ENCODE measurements at regions not wholly inside any gene's neighbourhood (a gene's known extent, or its start where the extent isn't known, plus 50 kb on each side); places are given as distances from the start of the nearest gene placed in this dataset.

DNA sequence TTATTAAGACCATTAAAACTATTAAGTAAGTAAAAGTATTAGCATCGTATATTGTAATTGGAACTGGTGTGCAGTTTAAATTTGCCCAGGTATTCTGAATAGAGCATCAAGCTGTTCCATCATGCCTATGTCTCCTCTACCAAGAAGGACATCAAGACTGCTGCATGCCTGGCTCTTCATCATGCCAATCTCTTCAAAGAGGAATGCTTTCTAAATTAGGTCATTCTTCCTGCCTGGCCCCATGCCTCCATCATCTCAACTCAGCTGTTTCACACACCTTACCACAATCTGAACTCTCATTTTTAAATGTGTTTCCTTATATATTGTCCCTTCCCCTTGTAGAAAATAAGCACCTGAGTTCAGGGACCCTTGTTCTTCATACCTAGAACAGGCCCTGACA lies 270.5 kb upstream of the PPARGC1A start:
- Histone ChIP-seq H2AFZ (ENCODE audit: low read length) (no peak overlapping the region), H3K27ac (ENCODE audit: low read depth, low read length) (no peak overlapping the region), H4K91ac (replicated peaks; ENCODE audit: insufficient read length, low read length) (no peak overlapping the region), H3K56ac (replicated peaks; ENCODE audit: insufficient read length, low read depth, low read length) (no peak overlapping the region), H3K36me3 (ENCODE audit: control insufficient read depth in 2 of 4, insufficient read depth in 4 of 4, low read length in 3 of 4) (no peaks in the 10 kb centered on the region), H4K5ac (ENCODE audit: insufficient read length, low read depth, low read length) (no peak overlapping the region), H3K9me3 (ENCODE audit: insufficient read depth in 2 of 2, low read depth in 1 of 2, low read length in 1 of 2) (no peaks in the 10 kb centered on the region), H3K18ac (ENCODE audit: extremely low read depth, low read length) (no peak overlapping the region), H3K27me3 (replicated peaks in 1 of 4; ENCODE audit: control insufficient read depth in 3 of 4, extremely low read depth in 1 of 4, insufficient read depth in 3 of 4, low read length in 3 of 4) (no peaks in the 10 kb centered on the region), H3K9ac (replicated peaks in 1 of 4; ENCODE audit: extremely low read depth in 1 of 4, low read depth in 3 of 4, low read length in 3 of 4) (no peak overlapping the region), H2BK120ac (replicated peaks; ENCODE audit: low read depth, low read length) (no peak overlapping the region), H2BK5ac (ENCODE audit: low read depth, low read length) (no peak overlapping the region), H3K79me2 (ENCODE audit: control insufficient read depth in 1 of 2, insufficient read depth in 2 of 2, low read length in 2 of 2) (no peaks in the 10 kb centered on the region), H3K23ac (ENCODE audit: insufficient read length) (no peak overlapping the region), H2BK20ac (ENCODE audit: low read length) (no peak overlapping the region), H3K14ac (ENCODE audit: insufficient read length) (no peak overlapping the region), H2BK15ac (ENCODE audit: low read length) (no peak overlapping the region), H3K4me1 (replicated peaks in 1 of 4; ENCODE audit: control insufficient read depth in 3 of 4, insufficient read depth in 4 of 4, low read length in 3 of 4) (no peaks in the 10 kb centered on the region), H3K4ac (replicated peaks; ENCODE audit: insufficient read length, low read depth, low read length) (no peak overlapping the region), H3K79me1 (ENCODE audit: low read depth, low read length) (no peaks in the 10 kb centered on the region), H3K4me3 (ENCODE audit: extremely low read depth in 1 of 4, insufficient read depth in 2 of 4, low read depth in 3 of 4, low read length in 4 of 4) (no peak overlapping the region), H4K20me1 (replicated peaks in 1 of 2; ENCODE audit: control insufficient read depth in 1 of 2, insufficient read depth in 2 of 2, low read length in 2 of 2) (no peaks in the 10 kb centered on the region), H3K23me2 (ENCODE audit: low read depth, low read length) (no peaks in the 10 kb centered on the region; the same call in 1 of the 2 replicates), H2AK5ac (ENCODE audit: low read depth, low read length) (no peak overlapping the region), H2BK12ac (ENCODE audit: low read depth, low read length) (no peak overlapping the region), H3K4me2 (ENCODE audit: insufficient read depth in 1 of 2, low read depth in 2 of 2, low read length in 2 of 2) (no peak overlapping the region), H4K8ac (ENCODE audit: extremely low read depth, insufficient read depth, low read length) (no peak overlapping the region)
- DNase-seq (ENCODE audit: low read depth in 1 of 2, low spot score in 2 of 2), result no peak
- WGBS, 2 experiments (ENCODE audit: extremely low coverage in 1 of 2, insufficient coverage in 1 of 2, insufficient read length in 1 of 2, insufficient replicate concordance in 2 of 2, low coverage in 1 of 2, low lambda C conversion rate in 2 of 2, missing lambda C conversion rate in 1 of 2), result 92% methylated on average over 1 of the region's 1 CpG; no CpG with 5 or more reads in 1 of the 2 experiments
- POLR2A ChIA-PET (ENCODE audit: partially characterized antibody), result no interaction called here
- FAIRE-seq, result no peak
- CTCF ChIA-PET (ENCODE audit: partially characterized antibody), result no interaction called here
- TF ChIP-seq TCF12 (IDR thresholded peaks at IDR 0.05; ENCODE audit: low read depth, low read length) (no peak), HDAC6 (IDR thresholded peaks at IDR 0.05; ENCODE audit: low read depth, low read length) (no peak), SP2 (IDR thresholded peaks at IDR 0.05; ENCODE audit: low read length) (no peak), RAD21 (IDR thresholded peaks at IDR 0.05 in 1 of 2, conservative IDR thresholded peaks at IDR 0.05 in 1 of 2; ENCODE audit: low read depth in 2 of 2, low read length in 2 of 2) (no peak), PHF8 (conservative IDR thresholded peaks at IDR 0.05; ENCODE audit: low read depth, low read length) (no peak), POU5F1 (IDR thresholded peaks at IDR 0.05; ENCODE audit: low read depth, low read length) (no peak)
